ENCODE measurements at regions not wholly inside any gene's neighbourhood (a gene's known extent, or its start where the extent isn't known, plus 50 kb on each side); places are given as distances from the start of the nearest gene placed in this dataset.
A peak's percentile ranks its signal among the peaks of the same experiment; 100 is the strongest.

GRCh38 chr14:76293221-76293620 lies 82.7 kb upstream of the ESRRB start:
- Histone ChIP-seq H3K9me3 (ENCODE audit: control insufficient read depth, low read length) (no peaks in the 10 kb centered on the region), H3K4me1 (ENCODE audit: control insufficient read depth, insufficient read depth, low read length) (no peaks in the 10 kb centered on the region), H3K27ac (ENCODE audit: low read depth, low read length) (no peak overlapping the region), H3K27me3 (ENCODE audit: control insufficient read depth, insufficient read depth, low read length, poor library complexity, severe bottlenecking) (no peaks in the 10 kb centered on the region), H3K36me3 (ENCODE audit: control insufficient read depth, insufficient read depth, low read length) (no peaks in the 10 kb centered on the region), H3K4me3 (ENCODE audit: low read length) (no peak overlapping the region), H3K9ac (ENCODE audit: extremely low read depth, low read length, poor library complexity, severe bottlenecking) (no peak overlapping the region)
- Mint-ChIP-seq H3K4me3 (no peak overlapping the region), H3K9me3 (no peaks in the 10 kb centered on the region), H3K27ac (no peak overlapping the region), H3K36me3 (ENCODE audit: low read depth) (no peaks in the 10 kb centered on the region), H3K4me1 (peaks cover 11% of the 10 kb centered on the region), H3K27me3 (ENCODE audit: insufficient read depth) (peaks cover 8% of the 10 kb centered on the region)
- TF ChIP-seq, protein P1, sequence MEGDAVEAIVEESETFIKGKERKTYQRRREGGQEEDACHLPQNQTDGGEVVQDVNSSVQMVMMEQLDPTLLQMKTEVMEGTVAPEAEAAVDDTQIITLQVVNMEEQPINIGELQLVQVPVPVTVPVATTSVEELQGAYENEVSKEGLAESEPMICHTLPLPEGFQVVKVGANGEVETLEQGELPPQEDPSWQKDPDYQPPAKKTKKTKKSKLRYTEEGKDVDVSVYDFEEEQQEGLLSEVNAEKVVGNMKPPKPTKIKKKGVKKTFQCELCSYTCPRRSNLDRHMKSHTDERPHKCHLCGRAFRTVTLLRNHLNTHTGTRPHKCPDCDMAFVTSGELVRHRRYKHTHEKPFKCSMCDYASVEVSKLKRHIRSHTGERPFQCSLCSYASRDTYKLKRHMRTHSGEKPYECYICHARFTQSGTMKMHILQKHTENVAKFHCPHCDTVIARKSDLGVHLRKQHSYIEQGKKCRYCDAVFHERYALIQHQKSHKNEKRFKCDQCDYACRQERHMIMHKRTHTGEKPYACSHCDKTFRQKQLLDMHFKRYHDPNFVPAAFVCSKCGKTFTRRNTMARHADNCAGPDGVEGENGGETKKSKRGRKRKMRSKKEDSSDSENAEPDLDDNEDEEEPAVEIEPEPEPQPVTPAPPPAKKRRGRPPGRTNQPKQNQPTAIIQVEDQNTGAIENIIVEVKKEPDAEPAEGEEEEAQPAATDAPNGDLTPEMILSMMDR (conservative IDR thresholded peaks at IDR 0.05): no peak
- DNase-seq: peak; percentile 20
- 91 to 100% methylated on average over 3 of the region's 3 CpGs for WGBS, 2 experiments (ENCODE audit: insufficient coverage in 1 of 2, insufficient read length in 1 of 2)

DNA sequence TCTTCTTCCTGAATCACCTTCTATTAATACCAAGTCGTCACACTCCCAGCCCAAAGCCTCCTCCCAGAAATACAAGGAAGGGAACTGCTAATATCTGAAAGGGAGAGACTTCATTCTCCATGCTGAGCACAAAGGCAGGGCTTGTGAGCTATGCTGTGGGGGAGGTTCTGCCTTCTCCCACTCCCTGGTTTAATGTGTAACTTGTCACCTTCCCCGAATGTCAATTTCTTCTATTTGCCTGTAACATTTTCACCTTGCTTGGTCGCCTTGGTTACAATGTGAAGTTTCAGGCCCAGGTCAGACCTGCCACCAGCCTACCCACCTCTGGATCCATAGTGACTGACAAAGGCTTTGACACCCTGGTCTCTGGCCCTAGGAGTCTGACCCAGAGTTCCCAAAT lies 82.0 kb upstream of the ESRRB start:
- Histone ChIP-seq H3K4me1 (ENCODE audit: control insufficient read depth, insufficient read depth, low read length) (no peaks in the 10 kb centered on the region), H3K27ac (ENCODE audit: low read depth, low read length) (no peak overlapping the region), H3K9me3 (ENCODE audit: control insufficient read depth, low read length) (no peaks in the 10 kb centered on the region), H3K4me3 (ENCODE audit: low read length) (no peak overlapping the region), H3K36me3 (ENCODE audit: control insufficient read depth, insufficient read depth, low read length) (no peaks in the 10 kb centered on the region), H3K9ac (ENCODE audit: extremely low read depth, low read length, poor library complexity, severe bottlenecking) (no peak overlapping the region), H3K27me3 (ENCODE audit: control insufficient read depth, insufficient read depth, low read length, poor library complexity, severe bottlenecking) (no peaks in the 10 kb centered on the region)
- WGBS, 2 experiments (ENCODE audit: insufficient coverage in 1 of 2, insufficient read length in 1 of 2): 86 to 89% methylated on average over 2 to 3 of the region's 3 CpGs
- peaks cover 11% of the 10 kb centered on the region for H3K4me1 Mint-ChIP-seq
- no peak overlapping the region for H3K4me3 Mint-ChIP-seq
- peaks cover 15% of the 10 kb centered on the region for H3K27me3 Mint-ChIP-seq (ENCODE audit: insufficient read depth)
- H3K36me3 Mint-ChIP-seq (ENCODE audit: low read depth): no peaks in the 10 kb centered on the region
- H3K9me3 Mint-ChIP-seq: no peaks in the 10 kb centered on the region
- TF ChIP-seq, protein P1 (conservative IDR thresholded peaks at IDR 0.05): no peak
- no peak overlapping the region for H3K27ac Mint-ChIP-seq
- peak; percentile 34 for DNase-seq

GRCh38 chr14:76294876-76295275 lies 81.1 kb upstream of the ESRRB start:
- H3K27me3 Mint-ChIP-seq (ENCODE audit: insufficient read depth): peaks cover 20% of the 10 kb centered on the region
- Histone ChIP-seq H3K36me3 (ENCODE audit: control insufficient read depth, insufficient read depth, low read length) (no peaks in the 10 kb centered on the region), H3K9me3 (ENCODE audit: control insufficient read depth, low read length) (no peaks in the 10 kb centered on the region), H3K4me3 (ENCODE audit: low read length) (no peak overlapping the region), H3K27me3 (ENCODE audit: control insufficient read depth, insufficient read depth, low read length, poor library complexity, severe bottlenecking) (no peaks in the 10 kb centered on the region), H3K27ac (ENCODE audit: low read depth, low read length) (no peak overlapping the region), H3K9ac (ENCODE audit: extremely low read depth, low read length, poor library complexity, severe bottlenecking) (no peak overlapping the region), H3K4me1 (ENCODE audit: control insufficient read depth, insufficient read depth, low read length) (no peaks in the 10 kb centered on the region)
- no peaks in the 10 kb centered on the region for H3K36me3 Mint-ChIP-seq (ENCODE audit: low read depth)
- no peaks in the 10 kb centered on the region for H3K9me3 Mint-ChIP-seq
- peaks cover 11% of the 10 kb centered on the region for H3K4me1 Mint-ChIP-seq
- H3K27ac Mint-ChIP-seq: no peak overlapping the region
- DNase-seq: peak; percentile 23
- no peak overlapping the region for H3K4me3 Mint-ChIP-seq
- TF ChIP-seq, protein P1 (conservative IDR thresholded peaks at IDR 0.05): no peak
- 92 to 93% methylated on average over 2 to 3 of the region's 3 CpGs for WGBS, 2 experiments (ENCODE audit: insufficient coverage in 1 of 2, insufficient read length in 1 of 2)
